ENCODE measurements at regions not wholly inside any gene's neighbourhood (a gene's known extent, or its start where the extent isn't known, plus 50 kb on each side); places are given as distances from the start of the nearest gene placed in this dataset.
"Not testable (repeated sequence)": the region's sequence is repeated elsewhere in the genome, so short reads cannot be mapped to it uniquely, and the experiment has no call there.

GRCh38 chr22:47621253-47621652, 858.8 kb downstream of the TBC1D22A start:
- no peak for DNase-seq

DNA sequence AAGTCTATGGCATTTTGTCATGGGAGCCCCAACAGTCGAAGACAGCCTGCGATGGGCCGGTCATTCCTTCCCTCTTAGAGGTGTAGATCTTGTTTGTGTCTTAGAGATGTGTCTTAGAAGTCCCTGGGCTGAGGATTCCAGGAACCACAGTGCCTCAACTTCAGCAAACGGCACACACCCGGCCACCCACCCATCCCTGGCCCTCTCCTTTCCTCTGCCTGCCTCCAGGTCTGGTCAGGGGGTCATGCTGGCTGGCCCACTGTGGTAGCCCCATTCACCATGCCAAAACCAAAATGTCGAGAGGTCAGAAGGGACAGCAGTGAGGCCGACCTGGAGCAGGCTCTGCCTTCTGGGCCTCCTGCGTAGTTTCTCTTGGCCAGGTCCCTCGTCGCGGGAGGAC, 857.9 kb downstream of the TBC1D22A start:
- DNase-seq, result no peak

GRCh38 chr22:47619631-47620030, 857.2 kb downstream of the TBC1D22A start:
- no peak for DNase-seq

DNA sequence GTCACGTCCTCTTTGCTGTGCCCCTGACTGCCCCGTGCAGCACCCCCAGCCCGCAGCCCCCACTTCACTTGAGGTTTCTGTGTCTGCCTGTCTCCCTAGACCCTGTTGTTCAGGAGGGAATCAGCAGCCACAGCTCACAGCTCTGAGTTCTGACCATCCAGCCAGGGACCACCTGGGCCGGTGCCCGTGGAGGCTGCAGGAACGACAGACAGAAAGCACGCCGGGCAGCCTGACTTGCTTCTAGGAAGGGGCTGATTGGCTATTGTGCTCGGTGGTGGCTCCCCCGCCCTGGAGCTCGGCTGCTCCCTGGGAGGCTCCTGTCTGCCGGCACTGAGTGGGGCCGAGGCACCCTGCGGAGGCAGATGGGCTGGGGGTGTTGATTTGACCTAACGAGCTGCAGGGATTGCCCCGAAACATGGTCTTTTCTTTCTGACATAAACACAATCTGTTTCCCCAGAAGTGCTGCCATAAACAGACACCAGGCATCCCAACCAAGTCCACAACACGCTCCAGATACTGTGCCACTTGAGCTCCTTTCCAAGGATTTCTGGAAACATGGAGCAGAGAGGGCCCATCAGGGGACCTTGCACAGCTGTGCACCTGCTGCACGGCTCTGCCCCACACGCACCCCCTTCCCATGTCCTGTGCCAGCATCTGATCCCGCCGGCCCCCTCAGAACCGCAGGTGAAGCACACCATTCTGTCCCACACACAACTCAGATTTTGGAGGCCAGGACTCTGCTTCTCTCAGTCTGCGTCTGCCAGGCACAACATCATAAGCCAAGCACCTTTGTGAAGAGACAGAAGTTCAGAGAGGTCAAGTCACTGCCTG, 855.9 kb downstream of the TBC1D22A start:
- no peak for DNase-seq

DNA sequence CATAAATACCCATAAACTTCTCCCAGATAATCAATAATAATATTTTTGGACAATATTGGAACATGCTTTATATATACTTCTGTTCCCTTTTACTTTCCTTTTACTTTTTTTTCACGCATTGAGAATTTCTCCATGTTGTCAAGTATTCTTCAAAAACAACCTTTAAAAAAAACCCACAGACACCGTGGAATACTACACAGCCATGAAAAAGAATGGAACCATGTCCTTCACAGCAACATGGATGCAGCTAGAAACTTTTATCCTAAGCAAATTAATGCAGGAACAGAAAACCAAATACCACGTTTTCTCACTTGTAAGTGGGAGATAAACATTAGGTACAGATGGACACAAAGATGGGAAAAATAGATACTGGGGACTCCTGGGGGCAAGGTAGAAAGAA, 854.7 kb downstream of the TBC1D22A start:
- no peak for DNase-seq

DNA sequence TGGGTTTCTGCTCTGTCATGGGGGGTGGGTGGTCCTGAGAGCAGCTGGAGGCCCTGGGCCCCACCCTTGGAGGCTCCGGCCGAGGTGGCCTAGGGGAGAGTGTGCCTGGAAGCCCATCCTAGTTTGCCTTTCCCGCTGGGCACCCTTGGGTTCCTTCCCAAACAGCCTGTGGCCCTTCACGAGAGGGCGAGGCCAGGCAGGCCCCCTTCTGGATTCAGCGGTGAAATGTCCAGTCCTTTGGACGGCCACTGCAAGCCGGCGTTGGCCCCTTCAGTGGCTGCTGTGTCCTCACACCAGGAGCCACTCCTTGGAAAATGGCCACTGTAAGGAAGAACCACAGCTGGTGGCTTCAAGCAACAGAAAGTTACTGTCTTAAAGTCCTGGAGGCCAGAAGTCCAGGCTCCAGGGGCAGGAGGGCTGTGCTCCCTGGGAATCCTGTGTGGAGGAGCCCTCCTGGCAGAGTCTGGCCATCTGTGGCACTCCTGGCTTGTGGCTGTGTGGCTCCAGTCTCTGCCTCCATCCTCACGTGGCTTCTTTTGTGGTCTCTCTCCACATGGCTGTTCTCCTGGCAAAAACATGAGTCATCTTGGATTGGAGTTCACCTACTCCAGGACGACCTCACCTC, 854.1 kb downstream of the TBC1D22A start:
- no peak for DNase-seq

GRCh38 chr22:47615051-47615450, 852.6 kb downstream of the TBC1D22A start:
- no peak for DNase-seq

GRCh38 chr22:47613606-47614350, 851.3 kb downstream of the TBC1D22A start:
- DNase-seq, result no peak

GRCh38 chr22:47613181-47613580, 850.7 kb downstream of the TBC1D22A start:
- DNase-seq, result not testable (repeated sequence)

DNA sequence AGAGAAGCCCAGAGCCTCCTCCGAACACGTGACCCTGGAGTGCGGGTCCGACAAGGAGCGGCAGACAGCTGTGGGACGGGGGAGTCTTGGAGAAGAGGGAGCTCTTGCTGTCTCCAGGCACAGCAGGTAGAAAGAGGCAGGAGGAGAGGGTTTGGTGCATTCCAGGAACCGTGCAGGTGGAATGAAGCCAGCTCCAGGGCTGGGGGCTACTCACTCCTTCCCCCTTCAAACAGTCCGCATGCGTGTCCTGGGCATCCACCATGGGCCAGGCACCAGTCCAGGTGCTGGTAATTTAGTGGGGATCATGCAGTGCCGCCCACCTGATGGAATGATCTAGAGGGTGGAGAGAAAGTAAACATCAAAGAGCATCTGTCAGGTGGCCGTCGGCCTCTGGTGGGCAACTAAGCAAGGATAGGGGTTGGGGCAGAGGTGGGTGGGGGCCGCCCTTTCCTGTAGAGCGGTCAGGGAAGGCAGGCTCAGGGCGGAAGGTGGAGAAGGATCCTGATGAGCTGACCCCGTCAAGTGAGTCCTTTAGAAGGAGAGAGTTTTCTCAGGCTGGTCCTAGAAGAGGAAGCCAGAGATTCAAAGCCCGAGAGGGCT, 850.0 kb downstream of the TBC1D22A start:
- no peak for DNase-seq

DNA sequence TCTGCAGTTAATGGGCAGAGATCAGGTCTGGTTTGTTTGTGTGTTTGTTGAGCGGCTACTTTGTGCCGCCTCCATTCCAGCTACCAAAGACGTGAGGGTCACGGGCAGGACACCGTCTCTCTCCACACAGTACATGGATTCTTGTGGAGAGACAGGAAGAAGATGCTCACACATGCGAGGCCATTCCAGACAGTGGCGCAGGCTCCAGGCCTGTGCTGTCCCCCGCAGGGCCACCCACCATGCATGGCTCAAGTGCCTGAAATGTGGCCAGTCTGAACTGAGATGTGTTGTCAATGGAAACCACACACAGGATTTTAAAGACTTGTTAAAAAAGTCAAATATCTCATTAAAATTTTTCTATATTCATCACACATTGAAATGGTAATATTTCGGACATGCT, 848.3 kb downstream of the TBC1D22A start:
- no peak for DNase-seq

DNA sequence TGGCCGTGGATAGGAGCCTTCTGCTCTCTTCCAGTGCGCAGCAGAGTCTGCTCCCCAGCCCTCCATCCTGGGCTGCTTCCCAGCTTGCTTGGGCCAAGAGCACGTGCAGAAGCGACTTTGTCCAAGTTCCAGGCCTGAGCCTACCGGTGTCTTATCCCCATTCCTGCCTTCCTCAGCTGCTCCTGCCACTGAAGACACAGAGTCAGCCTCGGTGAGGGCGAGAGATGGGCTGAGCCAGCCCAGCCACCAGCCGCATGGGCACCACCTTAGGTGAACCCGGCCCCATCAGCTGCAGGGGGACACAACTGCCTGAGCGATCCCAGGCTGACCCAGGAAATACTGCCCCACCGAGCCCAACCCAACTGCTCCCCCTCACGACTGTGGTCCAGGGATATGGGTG, 847.8 kb downstream of the TBC1D22A start:
- no peak for DNase-seq

GRCh38 chr22:47609653-47610052, 847.2 kb downstream of the TBC1D22A start:
- no peak for DNase-seq

DNA sequence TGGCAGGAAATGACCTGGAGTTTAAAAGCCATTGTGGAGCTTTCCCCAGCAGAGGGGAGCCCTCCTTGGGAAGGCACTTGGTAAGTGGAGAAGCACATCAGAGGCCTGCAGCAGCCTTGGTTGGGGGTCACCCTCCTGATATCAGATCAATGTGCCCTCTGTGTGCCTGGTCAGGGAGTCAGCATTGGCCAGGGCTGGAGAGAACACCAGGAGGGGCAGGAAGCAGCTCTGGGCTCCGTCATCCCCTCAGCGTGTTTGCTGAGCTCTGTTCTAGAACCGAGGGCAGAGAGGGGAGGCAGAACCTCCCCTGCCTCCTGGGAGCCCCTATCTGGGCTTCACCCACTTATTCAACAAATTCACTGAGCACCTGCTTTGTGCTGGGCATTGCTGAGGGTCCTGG, 846.0 kb downstream of the TBC1D22A start:
- DNase-seq, result no peak

DNA sequence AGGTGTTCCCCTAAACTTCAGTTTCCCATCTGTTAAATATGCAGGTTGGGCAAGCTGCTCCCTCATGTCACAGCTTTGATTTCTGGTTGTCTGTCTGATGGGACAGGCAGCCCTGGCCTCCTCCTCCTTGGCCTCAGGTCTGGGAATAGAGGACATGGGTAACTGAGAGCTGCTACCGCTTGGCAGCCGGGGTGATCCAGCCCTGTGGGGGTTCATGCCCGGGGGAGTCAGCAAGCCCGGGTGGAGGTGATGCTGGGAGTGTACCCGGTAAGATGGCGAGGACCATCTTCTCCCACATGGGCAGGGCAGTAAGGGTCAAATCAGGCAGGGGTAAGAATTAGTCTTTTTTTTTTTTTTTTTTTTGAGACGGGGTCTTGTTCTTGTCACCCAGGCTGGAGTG, 845.0 kb downstream of the TBC1D22A start:
- DNase-seq, result no peak

GRCh38 chr22:47606426-47606825, 844.0 kb downstream of the TBC1D22A start:
- DNase-seq, result no peak

DNA sequence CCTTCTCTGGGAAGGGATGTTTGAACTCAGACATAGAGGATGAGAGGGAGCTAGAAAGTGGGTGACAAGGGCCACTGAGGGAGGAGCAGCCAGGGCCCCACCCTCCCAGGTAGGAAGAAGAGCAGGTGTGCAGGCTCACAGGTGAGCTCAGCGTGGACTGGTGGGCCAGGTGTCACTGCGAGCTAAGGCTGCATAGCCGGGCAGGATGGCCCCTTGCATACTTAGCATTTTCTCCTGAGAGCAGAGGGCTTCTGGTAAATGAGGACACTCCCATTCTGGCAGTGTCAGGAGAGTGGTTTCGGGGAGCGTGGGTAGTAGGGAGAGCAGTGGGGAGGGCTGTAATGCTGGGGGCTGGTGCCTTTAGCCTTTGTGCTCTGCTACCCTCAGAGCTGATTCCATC, 843.4 kb downstream of the TBC1D22A start:
- DNase-seq, result no peak

GRCh38 chr22:47605441-47605840, 843.0 kb downstream of the TBC1D22A start:
- DNase-seq, result no peak

- DNase-seq, result no peak
Observed at GRCh38 chr22:47604563-47604962, 842.1 kb downstream of the TBC1D22A start.

GRCh38 chr22:47602732-47603131, 840.3 kb downstream of the TBC1D22A start:
- DNase-seq, result no peak

- no peak for DNase-seq
Observed at GRCh38 chr22:47601666-47602065, 839.2 kb downstream of the TBC1D22A start.

- no peak for DNase-seq
Observed at GRCh38 chr22:47600791-47601625, 838.6 kb downstream of the TBC1D22A start.

- no peak for DNase-seq
Observed at GRCh38 chr22:47600281-47600680, 837.8 kb downstream of the TBC1D22A start.
